Activated T-helper 17 cell treated with anti-CD3 and anti-CD28 coated beads, Interleukin-2, amount 50 U/mL, for 72 hours (primary cell): ENCODE measurements at regions not wholly inside any gene's neighbourhood (a gene's known extent, or its start where the extent isn't known, plus 50 kb on each side); places are given as distances from the start of the nearest gene placed in this dataset.
A peak's percentile ranks its signal among the peaks of the same experiment; 100 is the strongest.
"Not testable (repeated sequence)": the region's sequence is repeated elsewhere in the genome, so short reads cannot be mapped to it uniquely, and the experiment has no call there.

ENCODE experiments used
- ATAC-seq: fragments of 150-1000 bp; cut with Tn5 transposase; replicated peaks from 2 replicates; pipeline ENCODE4 v1.10.0; 2021; ENCODE audit warnings: mild to moderate bottlenecking, moderate library complexity
- H3K27ac Mint-ChIP-seq: one replicate; pipeline ENCODE4 v1.8.0; 2022; ENCODE audit warnings: mixed read lengths
- H3K27me3 Mint-ChIP-seq: one replicate; pipeline ENCODE4 v1.8.0; 2022; ENCODE audit warnings: mixed read lengths
- H3K36me3 Mint-ChIP-seq: one replicate; pipeline ENCODE4 v1.8.0; 2022; ENCODE audit warnings: low read depth, mild to moderate bottlenecking, mixed read lengths
- H3K4me1 Mint-ChIP-seq: one replicate; pipeline ENCODE4 v1.8.0; 2022; ENCODE audit warnings: mixed read lengths
- H3K4me3 Mint-ChIP-seq: one replicate; pipeline ENCODE4 v1.8.0; 2022; ENCODE audit warnings: mild to moderate bottlenecking, mixed read lengths
- H3K9me3 Mint-ChIP-seq: one replicate; pipeline ENCODE4 v1.8.0; 2022; ENCODE audit warnings: mixed read lengths

DNA sequence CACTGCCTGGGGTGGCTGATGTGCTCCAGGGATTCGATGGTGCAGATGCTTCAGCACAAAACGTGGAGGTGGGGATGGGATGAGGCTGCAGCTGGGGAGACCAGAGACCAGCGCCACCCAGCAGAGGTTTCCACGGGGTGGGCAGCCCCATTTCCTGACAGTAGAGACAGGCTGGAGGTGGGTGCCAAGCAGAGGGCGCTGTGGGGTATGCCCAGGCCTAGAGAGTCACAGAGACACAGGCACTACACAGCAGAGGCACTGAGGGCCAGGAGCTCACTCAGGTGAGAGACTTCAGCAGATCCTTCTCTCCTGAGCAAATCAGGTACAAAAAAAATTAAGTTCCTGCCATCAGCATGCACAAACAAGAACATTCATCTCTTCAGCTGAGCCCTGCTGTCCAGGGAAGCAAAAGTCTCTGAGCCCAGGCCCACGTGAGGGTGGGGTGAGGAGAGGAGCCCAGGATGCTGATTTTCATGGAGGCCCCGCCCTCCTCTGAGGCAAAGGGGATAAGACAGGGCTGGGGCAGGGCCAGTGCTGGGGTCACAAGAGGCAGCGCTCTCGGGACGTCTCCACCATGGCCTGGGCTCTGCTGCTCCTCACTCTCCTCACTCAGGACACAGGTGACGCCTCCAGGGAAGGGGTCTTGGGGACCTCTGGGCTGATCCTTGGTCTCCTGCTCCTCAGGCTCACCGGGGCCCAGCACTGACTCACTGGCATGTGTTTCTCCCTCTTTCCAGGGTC, 53.1 kb downstream of the GGTLC2 start:
- no peak for ATAC-seq
- no peaks in the 10 kb centered on the region for H3K36me3 Mint-ChIP-seq
- no peak overlapping the region for H3K27ac Mint-ChIP-seq
- H3K9me3 Mint-ChIP-seq, result no peaks in the 10 kb centered on the region
- no peaks in the 10 kb centered on the region for H3K4me1 Mint-ChIP-seq
- H3K27me3 Mint-ChIP-seq, result peaks cover 5% of the 10 kb centered on the region
- no peak overlapping the region for H3K4me3 Mint-ChIP-seq

- Mint-ChIP-seq H3K36me3 (no peaks in the 10 kb centered on the region), H3K27me3 (peaks cover 5% of the 10 kb centered on the region), H3K9me3 (no peaks in the 10 kb centered on the region), H3K27ac (no peak overlapping the region), H3K4me3 (no peak overlapping the region), H3K4me1 (no peaks in the 10 kb centered on the region)
- no peak for ATAC-seq
Observed at GRCh38 chr22:22698263-22698750, 53.9 kb downstream of the GGTLC2 start.

GRCh38 chr22:22700631-22701030, 56.2 kb downstream of the GGTLC2 start:
- Mint-ChIP-seq H3K9me3 (no peaks in the 10 kb centered on the region), H3K4me3 (no peak overlapping the region), H3K36me3 (no peaks in the 10 kb centered on the region), H3K27ac (no peak overlapping the region), H3K4me1 (no peaks in the 10 kb centered on the region), H3K27me3 (peaks cover 5% of the 10 kb centered on the region)
- no peak for ATAC-seq

GRCh38 chr22:22701557-22701956, 57.1 kb downstream of the GGTLC2 start:
- H3K27me3 Mint-ChIP-seq, H3K4me1 Mint-ChIP-seq, H3K9me3 Mint-ChIP-seq, H3K4me3 Mint-ChIP-seq, ATAC-seq, H3K27ac Mint-ChIP-seq, H3K36me3 Mint-ChIP-seq: not testable (repeated sequence)

GRCh38 chr22:22702237-22703202, 58.1 kb downstream of the GGTLC2 start:
- no peak for ATAC-seq
- H3K4me3 Mint-ChIP-seq, result no peak overlapping the region
- H3K27me3 Mint-ChIP-seq, result peaks cover 5% of the 10 kb centered on the region
- no peaks in the 10 kb centered on the region for H3K4me1 Mint-ChIP-seq
- H3K9me3 Mint-ChIP-seq, result no peaks in the 10 kb centered on the region
- no peak overlapping the region for H3K27ac Mint-ChIP-seq
- H3K36me3 Mint-ChIP-seq, result no peaks in the 10 kb centered on the region

GRCh38 chr22:22703203-22703570, 58.8 kb downstream of the GGTLC2 start:
- H3K27me3 Mint-ChIP-seq, result peaks cover 5% of the 10 kb centered on the region
- no peak for ATAC-seq

GRCh38 chr22:22703715-22704114, 59.3 kb downstream of the GGTLC2 start:
- Mint-ChIP-seq H3K9me3 (no peaks in the 10 kb centered on the region), H3K27me3 (peaks cover 2% of the 10 kb centered on the region), H3K36me3 (no peaks in the 10 kb centered on the region), H3K4me3 (no peak overlapping the region), H3K27ac (no peak overlapping the region), H3K4me1 (no peaks in the 10 kb centered on the region)
- ATAC-seq, result peak; percentile 50

More at GRCh38 chr22:22703203-22703570, 58.8 kb downstream of the GGTLC2 start:
- no peaks in the 10 kb centered on the region for H3K36me3 Mint-ChIP-seq
- no peak overlapping the region for H3K4me3 Mint-ChIP-seq
- H3K4me1 Mint-ChIP-seq, result no peaks in the 10 kb centered on the region
- H3K9me3 Mint-ChIP-seq, result no peaks in the 10 kb centered on the region
- H3K27ac Mint-ChIP-seq, result no peak overlapping the region

DNA sequence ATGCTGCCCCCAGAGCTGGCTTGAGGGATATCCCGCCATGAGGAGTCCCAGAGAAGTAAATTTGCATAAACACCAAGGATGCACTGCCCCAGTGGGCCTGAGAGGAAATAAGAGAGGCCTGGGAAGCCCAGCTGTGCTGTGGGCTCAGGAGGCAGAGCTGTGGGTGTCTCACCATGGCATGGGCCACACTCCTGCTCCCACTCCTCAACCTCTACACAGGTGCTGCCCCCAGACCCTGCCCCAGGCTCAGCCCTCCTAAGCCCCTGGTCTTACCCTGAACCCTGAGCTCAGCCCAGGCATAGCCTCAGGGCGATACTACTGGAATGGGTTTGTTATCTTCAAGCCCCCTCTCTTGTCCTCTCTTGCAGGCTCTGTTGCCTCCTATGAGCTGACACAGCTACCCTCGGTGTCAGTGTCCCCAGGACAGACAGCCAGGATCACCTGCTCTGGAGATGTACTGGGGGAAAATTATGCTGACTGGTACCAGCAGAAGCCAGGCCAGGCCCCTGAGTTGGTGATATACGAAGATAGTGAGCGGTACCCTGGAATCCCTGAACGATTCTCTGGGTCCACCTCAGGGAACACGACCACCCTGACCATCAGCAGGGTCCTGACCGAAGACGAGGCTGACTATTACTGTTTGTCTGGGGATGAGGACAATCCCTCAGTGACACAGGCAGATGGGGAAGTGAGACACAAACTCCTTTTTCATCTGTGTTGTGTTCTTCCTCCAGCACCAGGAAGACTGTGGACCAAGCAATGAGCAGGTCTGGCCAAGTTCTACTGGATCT, 59.9 kb downstream of the GGTLC2 start:
- ATAC-seq, result no peak
- H3K4me3 Mint-ChIP-seq, result no peak overlapping the region
- no peaks in the 10 kb centered on the region for H3K9me3 Mint-ChIP-seq
- no peak overlapping the region for H3K27ac Mint-ChIP-seq
- no peaks in the 10 kb centered on the region for H3K36me3 Mint-ChIP-seq
- H3K27me3 Mint-ChIP-seq, result no peaks in the 10 kb centered on the region
- H3K4me1 Mint-ChIP-seq, result no peaks in the 10 kb centered on the region

DNA sequence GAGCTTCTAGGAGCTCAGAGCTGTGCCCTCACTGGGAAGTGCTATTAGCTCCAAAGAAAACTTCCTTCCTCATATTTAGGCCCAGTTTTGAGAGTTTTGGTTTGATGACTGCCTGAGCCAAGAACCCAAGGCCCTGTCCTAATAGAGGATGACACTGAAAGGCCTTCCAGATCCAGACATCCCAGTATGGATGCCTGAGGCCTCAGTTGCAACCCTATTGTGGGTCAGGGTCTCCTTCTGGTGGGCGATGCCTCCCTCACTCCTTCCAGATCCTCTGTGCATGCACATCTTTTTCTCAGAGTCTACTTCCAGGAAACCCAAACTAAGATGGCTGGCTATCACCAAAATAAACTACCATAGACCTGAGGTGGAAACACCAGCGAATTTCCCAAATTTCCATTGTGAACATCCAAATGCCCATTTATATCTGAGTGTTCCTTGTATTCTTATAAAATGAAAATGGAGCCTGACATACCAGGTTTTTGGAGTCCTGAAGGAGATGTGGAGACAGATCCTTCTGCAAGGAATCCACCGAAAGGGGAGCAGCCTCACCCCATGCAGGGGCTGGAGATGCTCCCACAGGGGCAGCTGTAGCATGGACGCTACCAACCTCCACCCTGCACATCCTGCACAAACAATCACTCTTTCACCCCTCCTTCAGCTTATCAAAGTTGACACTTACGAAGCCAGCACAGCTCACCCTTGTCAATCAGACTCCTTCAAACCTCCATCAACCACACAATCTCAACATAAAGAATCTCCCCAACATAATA, 61.1 kb downstream of the GGTLC2 start:
- no peaks in the 10 kb centered on the region for H3K9me3 Mint-ChIP-seq
- no peak for ATAC-seq
- H3K27me3 Mint-ChIP-seq, result no peaks in the 10 kb centered on the region
- H3K36me3 Mint-ChIP-seq, result no peaks in the 10 kb centered on the region
- H3K4me1 Mint-ChIP-seq, result no peaks in the 10 kb centered on the region
- H3K4me3 Mint-ChIP-seq, result no peak overlapping the region
- no peak overlapping the region for H3K27ac Mint-ChIP-seq

DNA sequence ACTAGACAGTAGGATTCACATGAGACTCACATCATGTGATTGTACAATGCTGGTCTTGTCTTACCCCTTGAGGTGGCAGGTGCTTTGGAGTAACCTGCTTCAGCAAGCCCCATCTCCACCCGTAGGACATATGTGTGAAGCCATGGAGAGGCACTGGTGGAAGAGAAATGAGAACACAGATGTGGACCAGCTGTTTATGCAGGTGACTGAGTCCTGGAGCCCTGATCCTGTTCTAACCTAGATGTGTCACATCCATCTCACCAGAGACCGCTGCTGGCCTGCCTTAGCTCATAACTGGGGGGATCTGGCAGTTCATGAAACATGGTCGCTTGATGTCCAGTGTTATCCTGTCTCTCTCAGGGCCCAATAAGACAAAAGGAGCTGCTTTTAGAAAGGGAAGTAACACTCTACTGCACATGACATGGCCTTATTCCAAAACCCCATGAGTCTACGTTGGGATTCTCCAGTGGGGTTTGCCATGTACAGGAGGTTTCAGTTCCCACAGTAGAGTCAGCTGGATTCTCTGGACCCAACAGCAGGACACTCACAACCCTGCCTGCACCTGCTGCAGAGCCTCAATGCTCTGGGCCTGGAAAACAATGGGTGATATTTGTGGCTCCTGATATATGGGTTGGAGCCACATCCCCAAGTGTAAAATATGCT, 62.0 kb downstream of the GGTLC2 start:
- no peaks in the 10 kb centered on the region for H3K9me3 Mint-ChIP-seq
- H3K4me1 Mint-ChIP-seq, result no peaks in the 10 kb centered on the region
- no peak for ATAC-seq
- no peaks in the 10 kb centered on the region for H3K36me3 Mint-ChIP-seq
- no peak overlapping the region for H3K27ac Mint-ChIP-seq
- H3K4me3 Mint-ChIP-seq, result no peak overlapping the region
- no peaks in the 10 kb centered on the region for H3K27me3 Mint-ChIP-seq

- ATAC-seq, result no peak
- no peaks in the 10 kb centered on the region for H3K9me3 Mint-ChIP-seq
- H3K4me3 Mint-ChIP-seq, result no peak overlapping the region
- H3K27ac Mint-ChIP-seq, result no peak overlapping the region
- H3K4me1 Mint-ChIP-seq, result no peaks in the 10 kb centered on the region
- H3K36me3 Mint-ChIP-seq, result no peaks in the 10 kb centered on the region
- no peaks in the 10 kb centered on the region for H3K27me3 Mint-ChIP-seq
Observed at GRCh38 chr22:22709719-22710445, 65.5 kb downstream of the GGTLC2 start.

DNA sequence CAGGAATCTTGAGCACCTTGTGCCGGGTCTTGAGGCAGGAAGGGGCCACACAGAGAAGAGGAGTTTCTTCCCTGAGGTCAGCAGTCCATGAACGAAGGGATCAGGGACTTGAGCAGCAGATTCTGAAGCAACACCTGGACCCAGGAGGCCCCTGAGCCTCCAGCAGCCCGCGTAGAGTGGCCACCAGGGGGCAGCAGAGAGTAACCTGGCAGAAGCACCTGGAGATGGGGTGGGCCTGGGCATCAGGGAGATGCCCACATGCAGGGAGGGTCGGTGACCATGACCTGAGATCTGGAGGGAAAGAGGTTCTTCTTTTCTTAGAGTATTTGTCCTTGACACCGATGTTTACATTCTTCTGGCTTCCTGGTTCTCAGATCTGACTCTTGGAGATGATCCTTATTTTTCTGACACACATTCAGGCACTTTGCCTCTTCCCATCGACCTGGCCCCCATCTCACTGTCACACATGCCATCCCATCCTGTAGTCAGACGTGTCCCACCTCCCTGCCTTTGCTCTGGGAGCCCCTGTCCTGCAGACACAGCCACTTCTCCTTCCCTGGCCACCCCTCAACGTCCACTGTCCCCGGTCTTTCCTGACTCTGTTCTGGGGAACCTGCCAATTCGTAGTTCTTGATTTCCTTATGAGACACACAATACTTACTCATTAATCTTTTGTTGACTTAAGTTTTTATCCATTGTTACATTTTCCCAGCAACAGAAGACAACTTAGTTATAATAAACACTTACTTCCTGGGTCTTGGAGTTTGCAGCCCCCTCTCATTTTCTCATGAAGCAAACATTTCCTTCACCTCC, 66.5 kb downstream of the GGTLC2 start:
- H3K27me3 Mint-ChIP-seq, result no peaks in the 10 kb centered on the region
- no peaks in the 10 kb centered on the region for H3K36me3 Mint-ChIP-seq
- no peak overlapping the region for H3K4me3 Mint-ChIP-seq
- no peaks in the 10 kb centered on the region for H3K9me3 Mint-ChIP-seq
- H3K4me1 Mint-ChIP-seq, result no peaks in the 10 kb centered on the region
- peak; percentile 73 for ATAC-seq
- H3K27ac Mint-ChIP-seq, result no peak overlapping the region
